SK-N-SH treated with all-trans-retinoic acid at 6 μM for 48 hours (cell line): ENCODE measurements at regions not wholly inside any gene's neighbourhood (a gene's known extent, or its start where the extent isn't known, plus 50 kb on each side); places are given as distances from the start of the nearest gene placed in this dataset.

Experiments used
- ATAC-seq: fragments of 200-7000 bp; cut with Tn5 transposase; 3 replicates; pipeline ENCODE4 v1.9.1; 2020; ENCODE audit warnings: mild to moderate bottlenecking, moderate library complexity
- BACH2 ChIP-seq: fragments of 250-450 bp; sonication (Bioruptor Pico); IDR thresholded peaks from 2 replicates; pipeline ENCODE4 v1.9.0; 2021; ENCODE audit warnings: mild to moderate bottlenecking, borderline replicate concordance
- CSDC2 ChIP-seq: fragments of 250-450 bp; sonication (Bioruptor Pico); IDR thresholded peaks from 2 replicates; pipeline ENCODE4 v1.5.0; 2020; ENCODE audit warnings: mild to moderate bottlenecking, moderate library complexity
- CSRNP3 ChIP-seq: fragments of 250-450 bp; sonication (Bioruptor Pico); IDR thresholded peaks from 2 replicates; pipeline ENCODE4 v1.5.1; 2021; ENCODE audit warnings: mild to moderate bottlenecking, moderate library complexity
- ESRRG ChIP-seq: fragments of 250-450 bp; sonication (Bioruptor Pico); IDR thresholded peaks from 2 replicates; pipeline ENCODE4 v1.6.1; 2021; ENCODE audit warnings: mild to moderate bottlenecking
- GLIS3 ChIP-seq: fragments of 250-450 bp; sonication (Bioruptor Pico); IDR thresholded peaks from 2 replicates; pipeline ENCODE4 v1.5.0; 2020; ENCODE audit warnings: mild to moderate bottlenecking, moderate library complexity
- ISL1 ChIP-seq: fragments of 250-450 bp; sonication (Bioruptor Pico); IDR thresholded peaks from 2 replicates; pipeline ENCODE4 v2.1.2; 2022; ENCODE audit warnings: mild to moderate bottlenecking, moderate library complexity
- OSR1 ChIP-seq: fragments of 250-450 bp; sonication (Bioruptor Pico); IDR thresholded peaks from 2 replicates; pipeline ENCODE4 v1.8.0; 2022; ENCODE audit warnings: moderate library complexity, mild to moderate bottlenecking, inconsistent platforms
- PATZ1 ChIP-seq: fragments of 250-450 bp; sonication (Bioruptor Pico); IDR thresholded peaks from 2 replicates; pipeline ENCODE4 v1.8.0; 2020; ENCODE audit warnings: mild to moderate bottlenecking, moderate library complexity, borderline replicate concordance
- POU6F1 ChIP-seq: fragments of 250-450 bp; sonication (Bioruptor Pico); IDR thresholded peaks from 2 replicates; pipeline ENCODE4 v1.8.0; 2021; ENCODE audit warnings: low read depth, mild to moderate bottlenecking, moderate library complexity, borderline replicate concordance
- SNAI2 ChIP-seq: fragments of 250-450 bp; sonication (Bioruptor Pico); IDR thresholded peaks from 2 replicates; pipeline ENCODE4 v1.5.0; 2020; ENCODE audit warnings: mild to moderate bottlenecking, moderate library complexity
- TCF4 ChIP-seq: fragments of 250-450 bp; sonication (Bioruptor Pico); IDR thresholded peaks from 2 replicates; pipeline ENCODE4 v1.8.0; 2021; ENCODE audit warnings: mild to moderate bottlenecking, moderate library complexity, borderline replicate concordance
- TOX ChIP-seq: fragments of 250-450 bp; sonication (Bioruptor Pico); IDR thresholded peaks from 2 replicates; pipeline ENCODE4 v1.8.0; 2021; ENCODE audit warnings: mild to moderate bottlenecking, moderate library complexity, borderline replicate concordance
- TSHZ2 ChIP-seq: fragments of 250-450 bp; sonication (Bioruptor Pico); IDR thresholded peaks from 2 replicates; pipeline ENCODE4 v1.5.0; 2020; ENCODE audit warnings: mild to moderate bottlenecking, moderate library complexity
- ZC3H10 ChIP-seq: fragments of 250-450 bp; sonication (Bioruptor Pico); IDR thresholded peaks from 2 replicates; pipeline ENCODE4 v1.5.1; 2021; ENCODE audit warnings: mild to moderate bottlenecking, moderate library complexity
- ZFP3 ChIP-seq: fragments of 250-450 bp; sonication (Bioruptor Pico); IDR thresholded peaks from 2 replicates; pipeline ENCODE4 v1.5.0; 2020; ENCODE audit warnings: mild to moderate bottlenecking, moderate library complexity
- ZFP30 ChIP-seq: fragments of 450-650 bp; formaldehyde crosslinking; IDR thresholded peaks from 2 replicates; pipeline ENCODE4 v1.5.0; 2022; ENCODE audit warnings: mild to moderate bottlenecking, moderate library complexity
- ZNF565 ChIP-seq: fragments of 450-650 bp; formaldehyde crosslinking; conservative IDR thresholded peaks from 2 replicates; pipeline ENCODE4 v1.5.0; 2020; ENCODE audit warnings: low read depth, mild to moderate bottlenecking, moderate library complexity
- ZNF70 ChIP-seq: fragments of 450-650 bp; formaldehyde crosslinking; IDR thresholded peaks from 2 replicates; pipeline ENCODE4 v1.5.0; 2020; ENCODE audit warnings: mild to moderate bottlenecking, moderate library complexity
- ZNF8 ChIP-seq: fragments of 450-650 bp; formaldehyde crosslinking; IDR thresholded peaks from 2 replicates; pipeline ENCODE4 v1.5.0; 2020; ENCODE audit warnings: mild to moderate bottlenecking, moderate library complexity
- TF ChIP-seq, protein P1 (sequence below): fragments of 250-450 bp; sonication (Bioruptor Pico); IDR thresholded peaks from 2 replicates; pipeline ENCODE4 v1.5.1; 2020; ENCODE audit warnings: low read depth, mild to moderate bottlenecking, moderate library complexity

DNA sequence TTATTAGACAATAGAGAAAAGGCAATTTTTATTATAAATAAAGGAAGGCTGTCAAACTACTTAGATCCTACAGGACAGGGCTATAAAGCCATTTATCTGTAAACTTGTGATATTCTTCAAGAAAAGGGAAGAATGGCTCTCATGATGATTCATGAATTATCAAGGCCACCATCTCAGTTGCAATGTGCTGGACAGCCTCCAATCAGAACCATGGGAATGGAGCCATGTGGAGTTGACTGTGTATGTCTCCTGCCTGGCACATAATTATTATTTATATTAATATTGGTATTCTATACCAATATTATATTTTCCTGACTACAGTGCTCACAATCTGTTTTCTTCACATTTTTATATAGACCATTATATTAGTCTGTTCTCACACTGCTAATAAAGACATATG, 560.5 kb upstream of the MIR17HG start:
- TF ChIP-seq TCF4 (CRISPR knock-in tag) (no peak), ESRRG (no peak), BACH2 (CRISPR knock-in tag) (no peak), GLIS3 (CRISPR knock-in tag) (no peak), ZFP3 (CRISPR knock-in tag) (no peak), CSDC2 (no peak), SNAI2 (CRISPR knock-in tag) (no peak), ZNF70 (CRISPR knock-in tag) (no peak), POU6F1 (CRISPR knock-in tag) (no peak), ISL1 (CRISPR knock-in tag) (no peak), ZNF565 (CRISPR knock-in tag) (no peak), PATZ1 (no peak), ZNF8 (CRISPR knock-in tag) (no peak), ZC3H10 (CRISPR knock-in tag) (no peak), TOX (CRISPR knock-in tag) (no peak)
- ATAC-seq: no peak

- TF ChIP-seq ESRRG (no peak), ISL1 (CRISPR knock-in tag) (peak; percentile 48; the same call in 1 of the 2 replicates), ZNF565 (CRISPR knock-in tag) (no peak)
- TF ChIP-seq, all 23 proteins: peak for 1
- ATAC-seq: no peak
These were observed 555.2 kb upstream of the MIR17HG start for GRCh38 chr13:90792335-90792734.

DNA sequence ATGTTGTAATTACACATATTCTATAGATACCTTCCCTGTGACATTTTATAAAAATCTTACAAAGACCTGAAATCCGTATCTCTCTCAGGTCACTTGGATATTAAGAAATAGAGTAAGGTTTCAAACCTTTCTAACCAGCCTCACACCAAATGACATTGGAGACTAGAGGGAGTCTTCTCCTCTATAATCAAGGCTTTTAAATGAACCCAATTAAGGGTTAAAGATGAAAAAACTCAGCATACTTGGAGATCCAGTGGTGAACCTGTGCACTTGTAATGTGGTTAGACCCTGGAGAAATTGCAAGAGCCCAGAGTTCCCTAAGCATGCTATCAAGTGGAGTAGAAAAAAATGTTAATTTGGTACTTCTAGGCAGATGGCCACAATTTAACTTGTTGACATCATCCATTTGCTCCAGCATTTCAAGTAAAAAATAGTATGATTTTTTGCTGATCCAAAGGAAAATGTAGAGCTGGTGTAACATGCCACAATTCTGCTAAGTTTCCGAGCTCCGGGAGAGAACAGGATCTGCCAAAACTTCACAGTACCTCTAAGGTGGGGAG, 554.1 kb upstream of the MIR17HG start:
- no peak for TF ChIP-seq POU6F1 (CRISPR knock-in tag)
- peak; percentile 57 for TF ChIP-seq ISL1 (CRISPR knock-in tag)
- no peak for ATAC-seq

DNA sequence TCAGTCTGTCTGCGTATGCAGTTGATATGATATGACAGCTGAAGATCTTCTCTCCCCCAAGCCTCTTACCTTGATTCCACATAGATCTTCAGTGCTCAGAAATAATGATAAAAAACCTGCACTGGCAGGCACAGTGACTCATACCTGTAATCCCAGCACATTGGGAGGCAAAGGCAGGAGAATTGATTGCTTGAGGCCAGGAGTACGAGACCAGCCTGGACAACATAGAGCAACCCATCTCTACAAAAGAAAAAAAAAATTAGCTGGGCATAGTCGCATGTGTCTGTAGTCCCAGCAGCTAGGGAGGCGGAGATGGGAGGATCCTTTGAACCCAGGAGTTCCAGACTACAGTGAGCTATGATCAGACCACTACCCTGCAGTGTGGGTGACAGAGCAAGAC, 551.0 kb upstream of the MIR17HG start:
- no peak for TF ChIP-seq CSRNP3 (CRISPR knock-in tag)
- no peak for TF ChIP-seq TCF4 (CRISPR knock-in tag)
- no peak for TF ChIP-seq ESRRG
- TF ChIP-seq TOX (CRISPR knock-in tag): no peak
- TF ChIP-seq ZFP30 (CRISPR knock-in tag): no peak
- no peak for TF ChIP-seq ZNF565 (CRISPR knock-in tag)
- no peak for TF ChIP-seq POU6F1 (CRISPR knock-in tag)
- no peak for TF ChIP-seq ZC3H10 (CRISPR knock-in tag)
- TF ChIP-seq, protein P1, sequence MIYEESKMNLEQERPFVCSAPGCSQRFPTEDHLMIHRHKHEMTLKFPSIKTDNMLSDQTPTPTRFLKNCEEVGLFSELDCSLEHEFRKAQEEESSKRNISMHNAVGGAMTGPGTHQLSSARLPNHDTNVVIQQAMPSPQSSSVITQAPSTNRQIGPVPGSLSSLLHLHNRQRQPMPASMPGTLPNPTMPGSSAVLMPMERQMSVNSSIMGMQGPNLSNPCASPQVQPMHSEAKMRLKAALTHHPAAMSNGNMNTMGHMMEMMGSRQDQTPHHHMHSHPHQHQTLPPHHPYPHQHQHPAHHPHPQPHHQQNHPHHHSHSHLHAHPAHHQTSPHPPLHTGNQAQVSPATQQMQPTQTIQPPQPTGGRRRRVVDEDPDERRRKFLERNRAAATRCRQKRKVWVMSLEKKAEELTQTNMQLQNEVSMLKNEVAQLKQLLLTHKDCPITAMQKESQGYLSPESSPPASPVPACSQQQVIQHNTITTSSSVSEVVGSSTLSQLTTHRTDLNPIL: no peak
- no peak for TF ChIP-seq BACH2 (CRISPR knock-in tag)
- no peak for TF ChIP-seq ZNF70 (CRISPR knock-in tag)
- no peak for TF ChIP-seq ZFP3 (CRISPR knock-in tag)
- no peak for TF ChIP-seq OSR1 (CRISPR knock-in tag)
- TF ChIP-seq TSHZ2 (CRISPR knock-in tag): no peak

More for the DNA sequence above, 551.0 kb upstream of the MIR17HG start:
- ATAC-seq: no peak
